GM12878 (cell line): ENCODE measurements at regions not wholly inside any gene's neighbourhood (a gene's known extent, or its start where the extent isn't known, plus 50 kb on each side); places are given as distances from the start of the nearest gene placed in this dataset.

ENCODE experiments used
- ATAC-seq: fragments of 200-7000 bp; cut with Tn5 transposase; 3 replicates; pipeline ENCODE4 v1.9.1; 2020; ENCODE audit warnings: mild to moderate bottlenecking, moderate library complexity
- BruUV-seq: library from RNA; stranded (reverse); fragments of 400-500 nt; replicated peaks from 2 replicates; lab custom pipeline; 2021; lab: Mats Ljungman, UMichigan
- CTCF ChIA-PET: fragments of 300-600 bp; sonication (Branson Sonifier 250); formaldehyde crosslinking; extraction: SDS; loops from one replicate; lab custom pipeline; 2021; ENCODE audit warnings: inconsistent platforms; lab: Yijun Ruan, JAX
- POLR2A ChIA-PET: fragments of 350-600 bp; formaldehyde crosslinking; extraction: SDS; loops from one replicate; lab custom pipeline; 2021; ENCODE audit warnings: inconsistent platforms; lab: Charles Lee
- RAD21 ChIA-PET: fragments of 300-600 bp; sonication (Branson Sonifier 250); formaldehyde crosslinking; loops from one replicate; lab custom pipeline; 2023; ENCODE audit warnings: antibody characterized with exemption; ENCODE audit not compliant: unreplicated experiment; lab: Charles Lee
- SMC1A ChIA-PET: fragments of 300-600 bp; sonication (Branson Sonifier 250); formaldehyde crosslinking; loops from one replicate; lab custom pipeline; 2023; ENCODE audit not compliant: unreplicated experiment, uncharacterized antibody; lab: Charles Lee
- DNase-seq: peaks from one replicate; pipeline ENCODE4 v3.0.0-alpha.2; 2011; ENCODE audit warnings: low read depth, low spot score
- FAIRE-seq: peaks from 3 replicates; lab custom pipeline; 2011; peaks lifted over from hg19 to GRCh38; lab: Jason Lieb, UNC
- H2AFZ ChIP-seq: 2 replicates; pipeline ENCODE4 v1.6.0; 2011; ENCODE audit warnings: low read depth, low read length, control low read depth; ENCODE audit not compliant: control insufficient read depth
- H3K27ac ChIP-seq: 2 replicates; pipeline ENCODE4 v1.5.1; 2011; ENCODE audit warnings: control low read depth; ENCODE audit not compliant: control insufficient read depth, insufficient read depth
- H3K27me3 ChIP-seq, 2 experiments: replicated peaks in 1 of 2; 2 replicates each; pipeline versions ENCODE4 v1.6.0 to v1.6.1; 2011; ENCODE audit warnings: low read length in 1 of 2; ENCODE audit not compliant: control insufficient read depth in 2 of 2, insufficient read depth in 2 of 2
- H3K36me3 ChIP-seq, 2 experiments: 2 replicates each; pipeline ENCODE4 v1.5.1; 2011; ENCODE audit warnings: low read length in 1 of 2; ENCODE audit not compliant: control insufficient read depth in 2 of 2, insufficient read depth in 2 of 2
- H3K4me1 ChIP-seq: 2 replicates; pipeline ENCODE4 v1.6.1; 2011; ENCODE audit warnings: mild to moderate bottlenecking, low read length, moderate library complexity, mixed read lengths; ENCODE audit not compliant: control insufficient read depth, insufficient read depth
- H3K4me2 ChIP-seq: 2 replicates; pipeline ENCODE4 v1.6.0; 2011; ENCODE audit warnings: control low read depth; ENCODE audit not compliant: control insufficient read depth, insufficient read depth
- H3K4me3 ChIP-seq: fragments of 200-600 bp; sonication (generic); 2 replicates; pipeline ENCODE4 v1.5.1; 2016
- H3K79me2 ChIP-seq: 2 replicates; pipeline ENCODE4 v1.6.0; 2011; ENCODE audit warnings: low read length; ENCODE audit not compliant: control insufficient read depth, insufficient read depth
- H3K9ac ChIP-seq: 2 replicates; pipeline ENCODE4 v1.8.0; 2011; ENCODE audit warnings: low read length, control low read depth, mixed read lengths; ENCODE audit not compliant: control insufficient read depth, insufficient read depth
- H3K9me3 ChIP-seq: replicated peaks from 3 replicates; pipeline ENCODE4 v1.5.1; 2011; ENCODE audit warnings: mild to moderate bottlenecking, low read length; ENCODE audit not compliant: control insufficient read depth, insufficient read depth
- H4K20me1 ChIP-seq: 2 replicates; pipeline ENCODE4 v1.6.0; 2011; ENCODE audit not compliant: control insufficient read depth, insufficient read depth
- IKZF2 ChIP-seq, 2 experiments: fragments of 450-650 bp; IDR thresholded peaks; 2 replicates each; pipeline ENCODE4 v1.6.1; 2017; ENCODE audit warnings: mild to moderate bottlenecking in 2 of 2, moderate library complexity in 2 of 2
- TBL1XR1 ChIP-seq: IDR thresholded peaks from 2 replicates; pipeline ENCODE4 v1.6.1; 2012; ENCODE audit warnings: low read depth, low read length, improper control_type of control experiment
- WGBS: methylation state at CpG from one replicate; pipeline ENCODE4 v1.1.6; 2016; ENCODE audit warnings: low lambda C conversion rate; ENCODE audit not compliant: insufficient replicate concordance, insufficient coverage; ENCODE audit errors: missing lambda C conversion rate; 5-methylcytosine and 5-hydroxymethylcytosine counted together
- in situ Hi-C: fragments of 300-500 bp; cut with MboI; formaldehyde crosslinking; loops from 9 replicates; pipeline ENCODE4 v1.14.3; 2018; ENCODE audit warnings: mixed read lengths
- intact Hi-C: fragments of 100-400 bp; cut with micrococcal nuclease; formaldehyde crosslinking; loops from one replicate; pipeline ENCODE4 v1.14.2; 2022; ENCODE audit not compliant: unreplicated experiment
- TF ChIP-seq, protein P1 (sequence below): fragments of 450-650 bp; IDR thresholded peaks from 2 replicates; pipeline ENCODE4 v1.6.1; 2017; ENCODE audit warnings: mild to moderate bottlenecking

DNA sequence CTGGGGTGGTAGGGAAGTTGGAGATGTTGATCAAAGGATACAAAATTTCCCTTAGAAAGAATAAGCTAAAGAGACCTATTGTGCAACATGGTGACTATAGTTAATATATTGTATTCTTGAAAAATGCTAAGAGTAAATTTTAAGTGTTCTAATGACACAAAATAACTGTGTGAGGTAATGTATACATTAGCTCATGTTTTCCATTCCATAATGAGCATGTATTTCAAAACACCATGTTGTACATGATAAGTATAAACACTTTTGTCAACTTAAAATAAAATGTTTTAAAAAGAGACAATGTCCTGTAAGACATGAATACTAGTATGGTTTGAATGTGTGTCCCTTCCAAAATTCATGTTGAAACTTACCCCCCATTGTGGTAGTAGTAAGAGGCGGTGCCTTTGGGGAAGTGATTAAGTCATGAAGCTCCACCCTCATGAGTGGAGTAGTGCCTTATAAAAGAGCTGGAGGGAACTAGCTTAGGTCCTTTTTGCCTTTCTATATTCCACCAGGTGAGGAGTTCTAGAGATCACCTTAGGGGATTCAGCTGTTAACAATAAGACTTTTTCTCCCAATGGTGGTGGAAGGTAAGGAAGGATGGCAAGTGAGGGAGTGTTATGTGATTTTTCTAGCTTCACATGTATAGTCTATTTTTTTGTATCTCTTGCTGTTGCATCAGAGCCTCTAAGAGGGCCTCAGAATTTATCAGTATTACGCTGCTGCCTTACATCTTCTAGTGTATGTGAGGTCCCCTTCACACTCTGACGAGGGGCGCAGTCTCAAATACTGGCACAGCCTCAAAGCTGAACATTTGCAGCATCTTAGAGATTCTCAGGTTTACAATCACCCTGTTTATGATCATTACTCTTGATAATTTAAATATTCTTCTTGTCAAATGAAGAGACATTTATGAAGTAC is 94.9 kb upstream of the NREP start:
- RAD21 ChIA-PET = interaction anchor here (1.0 kb wide), 1 partner anchor 115 kb away, joined by 3 read pairs; no protein-coding TSS in a partner anchor

More for the DNA sequence above, 94.9 kb upstream of the NREP start:
- Histone ChIP-seq H3K4me1 (no peaks in the 10 kb centered on the region), H4K20me1 (no peaks in the 10 kb centered on the region), H2AFZ (no peak overlapping the region), H3K79me2 (no peaks in the 10 kb centered on the region), H3K9ac (no peak overlapping the region), H3K9me3 (no peaks in the 10 kb centered on the region), H3K27ac (no peak overlapping the region), H3K4me3 (no peak overlapping the region), H3K27me3 (no peaks in the 10 kb centered on the region), H3K36me3 (no peaks in the 10 kb centered on the region), H3K4me2 (no peak overlapping the region)
- 34% methylated on average over 4 of the region's 4 CpGs for WGBS
- CTCF ChIA-PET = interaction anchor here (1.1 to 1.9 kb wide), 3 partner anchors 11 to 321 kb away, joined by 3 to 7 read pairs (median 4); no protein-coding TSS in a partner anchor
- intact Hi-C loops (no loop called here), in situ Hi-C loops (no loop called here)
- FAIRE-seq = no peak
- SMC1A ChIA-PET = interaction anchor here (0.6 to 1.3 kb wide), 8 partner anchors 11 to 295 kb away, joined by 3 to 8 read pairs (median 3); no protein-coding TSS in a partner anchor
- POLR2A ChIA-PET = no interaction called here
- DNase-seq = no peak
- ATAC-seq = no peak
- BruUV-seq = no TSS peak
- TF ChIP-seq TBL1XR1 (no peak), IKZF2 (IDR thresholded peaks at IDR 0.05) (no peak)
- TF ChIP-seq, protein P1, sequence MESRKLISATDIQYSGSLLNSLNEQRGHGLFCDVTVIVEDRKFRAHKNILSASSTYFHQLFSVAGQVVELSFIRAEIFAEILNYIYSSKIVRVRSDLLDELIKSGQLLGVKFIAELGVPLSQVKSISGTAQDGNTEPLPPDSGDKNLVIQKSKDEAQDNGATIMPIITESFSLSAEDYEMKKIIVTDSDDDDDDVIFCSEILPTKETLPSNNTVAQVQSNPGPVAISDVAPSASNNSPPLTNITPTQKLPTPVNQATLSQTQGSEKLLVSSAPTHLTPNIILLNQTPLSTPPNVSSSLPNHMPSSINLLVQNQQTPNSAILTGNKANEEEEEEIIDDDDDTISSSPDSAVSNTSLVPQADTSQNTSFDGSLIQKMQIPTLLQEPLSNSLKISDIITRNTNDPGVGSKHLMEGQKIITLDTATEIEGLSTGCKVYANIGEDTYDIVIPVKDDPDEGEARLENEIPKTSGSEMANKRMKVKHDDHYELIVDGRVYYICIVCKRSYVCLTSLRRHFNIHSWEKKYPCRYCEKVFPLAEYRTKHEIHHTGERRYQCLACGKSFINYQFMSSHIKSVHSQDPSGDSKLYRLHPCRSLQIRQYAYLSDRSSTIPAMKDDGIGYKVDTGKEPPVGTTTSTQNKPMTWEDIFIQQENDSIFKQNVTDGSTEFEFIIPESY = no peak
